ENCODE measurements at regions not wholly inside any gene's neighbourhood (a gene's known extent, or its start where the extent isn't known, plus 50 kb on each side); places are given as distances from the start of the nearest gene placed in this dataset.
"Not testable (repeated sequence)": the region's sequence is repeated elsewhere in the genome, so short reads cannot be mapped to it uniquely, and the experiment has no call there.

DNA sequence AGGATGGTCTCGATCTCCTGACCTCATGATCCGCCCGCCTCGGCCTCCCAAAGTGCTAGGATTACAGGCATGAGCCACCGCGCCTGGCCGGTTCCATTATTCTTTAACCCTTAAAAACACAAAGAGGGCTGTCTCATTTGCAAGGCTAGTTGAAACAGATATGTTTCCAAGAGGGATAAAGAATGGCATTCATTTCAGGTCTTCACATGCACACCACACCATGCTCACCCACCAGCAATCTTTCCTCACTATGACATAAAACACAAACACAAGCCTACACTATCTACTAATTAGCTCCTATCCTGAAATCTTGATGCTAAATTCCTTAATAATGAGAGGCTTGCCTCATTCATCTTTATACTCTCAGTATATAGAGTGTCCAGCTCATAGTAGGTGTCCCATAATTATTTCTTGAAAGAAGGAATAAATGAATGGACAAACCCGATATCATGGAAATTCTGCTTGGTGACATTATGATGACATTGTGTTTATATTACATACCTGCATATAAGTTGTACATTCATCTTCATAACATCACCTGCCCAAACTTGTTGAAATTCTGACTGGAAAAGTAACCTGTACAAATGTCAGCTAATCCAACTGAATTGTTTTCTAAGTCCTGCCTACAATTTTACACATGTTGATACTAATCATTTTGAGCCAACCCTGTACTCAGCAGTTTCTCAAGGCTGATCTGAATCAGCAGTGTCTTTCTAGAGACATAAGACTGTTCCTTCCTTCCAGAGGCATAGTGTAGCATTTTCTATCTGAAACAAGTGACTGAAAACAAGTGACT lies 408.5 kb downstream of the KLHL13 start:
- in situ Hi-C loops (cut with HindIII; ENCODE audit: low pct_ligation_motif_present, low pct_unique_long_range_greater_than_20kb, low sequenced_read_pairs) = no loop called here
- DNase-seq = no peak

DNA sequence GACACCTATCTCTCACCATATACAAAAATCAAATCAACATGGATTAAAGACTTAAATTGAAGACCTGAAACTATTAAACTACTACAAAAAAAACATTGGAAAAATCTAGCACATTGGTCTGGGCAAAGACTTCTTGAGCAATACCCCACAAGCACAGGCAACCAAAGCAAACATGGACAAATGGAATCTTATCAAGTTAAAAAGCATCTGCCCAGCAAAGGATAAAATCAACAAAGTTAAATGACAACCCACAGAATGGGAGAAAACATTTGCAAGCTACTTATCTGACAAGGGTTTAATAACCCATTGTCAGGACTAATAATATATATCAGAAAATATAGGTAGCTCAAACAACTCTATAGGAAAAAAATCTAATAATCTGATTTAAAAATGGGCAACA lies 415.6 kb downstream of the KLHL13 start:
- no peak for DNase-seq
- in situ Hi-C loops (cut with HindIII; ENCODE audit: low pct_ligation_motif_present, low pct_unique_long_range_greater_than_20kb, low sequenced_read_pairs) = no loop called here

DNA sequence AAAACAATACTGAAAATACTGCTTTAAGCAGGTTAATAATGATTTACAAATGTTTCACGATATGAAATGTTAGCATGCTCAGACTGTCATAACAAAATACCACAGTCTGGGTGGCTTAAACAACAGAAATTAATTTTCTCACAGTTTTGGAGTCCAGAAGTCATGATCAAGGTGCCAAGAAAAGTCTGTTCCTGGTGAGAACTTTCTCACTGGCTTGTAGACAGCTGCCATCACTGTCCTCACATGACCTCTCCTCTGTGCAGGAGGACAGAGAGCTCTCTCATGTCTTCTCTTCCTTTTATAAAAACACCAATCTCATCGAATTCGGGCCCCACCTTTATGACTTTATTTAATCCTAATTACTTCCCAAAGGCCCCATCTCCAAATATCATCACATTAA lies 426.7 kb downstream of the KLHL13 start:
- in situ Hi-C loops (cut with HindIII; ENCODE audit: low pct_ligation_motif_present, low pct_unique_long_range_greater_than_20kb, low sequenced_read_pairs) = no loop called here
- DNase-seq = no peak

DNA sequence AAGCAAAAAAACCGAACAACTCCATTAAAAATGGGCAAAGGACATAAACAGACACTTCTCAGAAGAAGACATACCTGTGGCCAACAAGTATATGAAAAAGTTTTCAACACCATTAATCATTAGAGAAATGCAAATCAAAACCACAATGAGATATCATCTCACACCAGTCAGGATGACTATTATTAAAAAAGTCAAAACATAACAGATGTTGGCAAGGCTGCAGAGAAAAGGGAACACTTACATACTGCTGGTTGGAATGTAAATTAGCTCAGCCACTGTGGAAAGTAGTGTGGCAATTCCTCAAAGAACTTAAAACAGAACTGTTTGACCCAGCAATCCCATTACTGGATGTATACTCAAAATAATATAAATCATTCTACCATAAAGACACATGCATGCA lies 436.3 kb downstream of the KLHL13 start:
- no peak for DNase-seq
- in situ Hi-C loops (cut with HindIII; ENCODE audit: low pct_ligation_motif_present, low pct_unique_long_range_greater_than_20kb, low sequenced_read_pairs) = no loop called here

DNA sequence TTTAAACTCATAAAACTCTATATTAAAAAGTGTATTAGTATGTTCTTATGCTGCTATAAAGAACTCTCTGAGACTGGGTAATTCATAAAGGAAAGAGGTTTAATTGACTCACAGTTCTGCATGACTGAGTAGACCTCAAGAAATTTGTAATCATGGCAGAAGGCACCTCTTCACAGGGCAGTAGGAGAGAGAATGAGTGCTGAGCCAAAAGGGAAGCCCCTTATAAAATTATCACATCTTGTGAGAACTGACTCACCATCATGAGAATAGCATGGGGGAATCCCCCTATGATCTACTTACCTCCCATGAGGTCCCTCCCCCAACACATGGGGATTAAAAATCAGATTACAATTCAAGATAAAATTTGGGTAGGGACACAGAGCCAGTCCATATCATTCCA lies 463.2 kb downstream of the KLHL13 start:
- in situ Hi-C loops (cut with HindIII; ENCODE audit: low pct_ligation_motif_present, low pct_unique_long_range_greater_than_20kb, low sequenced_read_pairs) = no loop called here
- DNase-seq = no peak

DNA sequence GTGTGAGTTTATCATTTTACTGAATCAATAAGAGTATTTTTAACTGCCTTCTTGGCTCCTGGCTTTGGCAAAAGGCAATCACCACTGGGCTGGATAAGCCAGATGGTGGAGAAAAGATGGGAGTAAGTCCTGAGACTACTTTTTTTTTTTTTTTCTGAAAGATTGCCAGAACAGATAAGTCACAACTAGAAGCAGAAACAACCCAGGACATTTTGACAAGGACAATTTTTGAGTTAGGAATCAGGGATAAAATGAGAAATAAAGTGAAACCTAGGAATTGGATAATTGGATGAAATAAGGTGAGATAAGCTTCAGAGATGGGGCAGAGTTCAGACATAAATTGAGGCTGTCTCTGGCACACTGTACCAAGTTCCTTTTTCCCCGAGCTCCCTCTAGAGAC lies 471.0 kb downstream of the KLHL13 start:
- DNase-seq = no peak
- in situ Hi-C loops (cut with HindIII; ENCODE audit: low pct_ligation_motif_present, low pct_unique_long_range_greater_than_20kb, low sequenced_read_pairs) = no loop called here

DNA sequence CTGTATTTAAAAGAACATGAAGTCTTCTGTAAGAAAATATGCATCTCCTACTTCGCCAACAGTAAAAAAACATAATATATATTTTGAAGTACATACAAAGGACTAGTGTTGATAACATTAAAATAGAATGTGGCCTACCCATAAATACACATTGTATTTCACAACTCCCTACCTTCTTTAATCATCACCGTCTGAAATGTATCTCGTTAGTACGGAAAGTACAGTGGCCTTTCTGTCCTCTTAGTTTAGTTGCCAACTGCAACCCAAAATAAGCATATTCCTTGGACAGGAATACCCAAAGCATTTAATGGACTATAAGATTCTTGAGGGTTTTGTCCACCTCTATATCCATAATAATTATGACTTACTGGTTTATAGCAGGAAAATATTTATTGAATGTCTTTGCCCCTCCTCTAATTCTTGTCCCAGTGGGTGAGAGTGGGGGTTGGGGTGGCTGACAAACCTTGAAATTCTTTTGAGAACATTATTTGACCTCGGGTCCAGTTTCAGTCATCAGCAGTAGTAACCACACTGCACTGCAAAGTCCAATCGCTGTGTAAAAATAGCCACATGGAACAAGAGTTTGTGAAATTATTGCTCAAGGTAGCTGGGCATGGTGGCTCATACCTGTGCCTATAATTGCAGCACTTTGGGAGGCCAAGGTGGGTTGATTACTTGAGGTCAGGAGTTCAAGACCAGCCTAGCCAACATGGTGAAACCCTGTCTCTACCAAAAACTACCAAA lies 474.5 kb downstream of the KLHL13 start:
- in situ Hi-C loops (cut with HindIII; ENCODE audit: low pct_ligation_motif_present, low pct_unique_long_range_greater_than_20kb, low sequenced_read_pairs) = no loop called here

DNA sequence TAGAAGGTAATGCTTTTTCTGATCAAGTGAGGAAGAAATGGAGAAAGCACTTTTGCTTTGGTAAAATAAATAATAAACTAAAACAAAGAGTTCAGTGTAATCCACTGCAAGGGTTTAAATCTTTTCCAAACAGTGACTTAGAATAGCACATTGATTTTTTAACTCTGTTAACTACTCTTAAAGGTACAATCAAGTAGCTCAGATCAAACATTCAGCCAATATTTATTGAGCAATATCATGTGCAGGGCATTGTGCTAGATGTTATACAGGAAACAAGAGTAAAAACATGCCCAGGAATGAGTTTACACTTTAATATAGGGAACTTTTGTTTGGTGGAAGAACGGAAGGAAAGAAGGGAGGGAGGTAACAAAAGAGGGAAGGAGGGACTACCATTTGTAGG lies 479.8 kb downstream of the KLHL13 start:
- in situ Hi-C loops (cut with HindIII; ENCODE audit: low pct_ligation_motif_present, low pct_unique_long_range_greater_than_20kb, low sequenced_read_pairs) = no loop called here
- no peak for DNase-seq

More for the DNA sequence above, 474.5 kb downstream of the KLHL13 start:
- no peak for DNase-seq

DNA sequence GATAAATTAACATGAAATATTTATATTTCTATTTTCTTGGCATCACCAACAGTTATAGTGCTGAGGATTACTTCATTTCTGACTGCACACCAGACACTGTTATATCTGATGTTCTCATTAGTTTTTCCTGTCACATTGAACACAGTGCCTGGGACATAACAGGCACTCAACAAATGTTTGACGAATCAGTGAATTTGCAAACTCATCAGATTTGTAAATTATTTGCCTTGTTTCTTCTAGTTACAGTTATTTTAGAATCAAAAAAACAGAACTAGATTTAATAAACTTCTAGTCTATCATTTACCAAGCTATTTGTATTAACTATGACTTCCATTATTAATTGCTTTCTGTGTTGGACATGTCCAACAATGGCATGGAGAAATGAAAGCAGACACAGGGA lies 483.3 kb downstream of the KLHL13 start:
- no peak for DNase-seq
- in situ Hi-C loops (cut with HindIII; ENCODE audit: low pct_ligation_motif_present, low pct_unique_long_range_greater_than_20kb, low sequenced_read_pairs) = no loop called here

DNA sequence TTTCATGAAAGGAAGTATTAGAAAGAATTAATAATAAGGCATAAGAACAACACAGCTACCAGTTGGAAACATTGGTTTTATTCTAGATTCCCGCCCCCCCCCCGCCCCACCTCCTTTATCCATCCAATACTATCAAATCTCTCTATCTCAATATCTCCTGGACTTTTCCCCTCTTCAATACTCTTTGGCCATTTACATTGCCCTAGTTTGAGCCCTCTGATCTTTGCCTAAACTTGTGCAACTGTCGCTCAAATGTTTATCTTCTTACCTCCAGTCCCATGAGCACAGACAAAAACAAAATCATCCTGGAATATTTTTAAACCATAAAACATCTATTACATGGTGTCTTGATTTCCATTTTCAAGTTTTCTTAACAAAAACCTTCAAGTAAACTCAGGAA lies 488.2 kb downstream of the KLHL13 start:
- in situ Hi-C loops (cut with HindIII; ENCODE audit: low pct_ligation_motif_present, low pct_unique_long_range_greater_than_20kb, low sequenced_read_pairs) = no loop called here
- DNase-seq = no peak

DNA sequence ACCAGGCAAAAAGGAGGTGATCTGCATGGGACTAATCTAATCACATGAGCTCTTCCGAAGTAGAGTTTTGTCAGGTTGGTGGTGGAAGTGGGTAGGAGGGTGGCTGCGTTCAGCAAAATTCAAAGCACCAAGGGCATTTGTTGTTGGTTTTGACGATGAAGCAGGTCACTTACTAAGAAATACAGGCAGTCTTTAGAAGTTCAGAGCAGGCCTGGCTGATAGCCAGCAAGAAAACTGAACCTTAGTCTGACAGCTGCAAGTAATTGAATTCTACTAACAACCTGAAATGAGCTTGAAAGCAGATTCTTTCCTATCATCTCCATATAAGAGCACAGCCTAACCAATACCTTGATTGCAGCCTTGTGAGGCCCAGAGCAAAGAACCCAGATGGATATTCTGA lies 505.8 kb downstream of the KLHL13 start:
- no peak for DNase-seq
- in situ Hi-C loops (cut with HindIII; ENCODE audit: low pct_ligation_motif_present, low pct_unique_long_range_greater_than_20kb, low sequenced_read_pairs) = no loop called here

DNA sequence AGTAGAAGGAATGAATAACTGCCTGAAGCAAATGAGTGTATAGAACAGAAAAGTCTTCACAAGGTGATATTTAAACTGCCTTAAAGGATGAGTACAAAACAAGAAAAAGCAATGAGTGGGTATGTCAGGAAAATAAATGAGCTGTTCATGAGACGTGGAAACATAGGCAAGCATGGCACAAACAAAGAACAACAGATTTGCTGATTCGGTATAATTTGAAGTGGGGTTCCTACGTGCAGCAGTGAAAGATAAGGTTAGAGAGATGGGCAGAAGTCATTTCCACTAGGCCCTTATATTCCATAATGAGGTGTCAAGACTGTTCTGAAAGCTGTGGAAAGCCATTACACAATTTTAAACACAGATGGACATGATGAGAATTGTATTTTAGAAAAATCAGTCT lies 506.6 kb downstream of the KLHL13 start:
- in situ Hi-C loops (cut with HindIII; ENCODE audit: low pct_ligation_motif_present, low pct_unique_long_range_greater_than_20kb, low sequenced_read_pairs) = no loop called here
- DNase-seq = no peak

DNA sequence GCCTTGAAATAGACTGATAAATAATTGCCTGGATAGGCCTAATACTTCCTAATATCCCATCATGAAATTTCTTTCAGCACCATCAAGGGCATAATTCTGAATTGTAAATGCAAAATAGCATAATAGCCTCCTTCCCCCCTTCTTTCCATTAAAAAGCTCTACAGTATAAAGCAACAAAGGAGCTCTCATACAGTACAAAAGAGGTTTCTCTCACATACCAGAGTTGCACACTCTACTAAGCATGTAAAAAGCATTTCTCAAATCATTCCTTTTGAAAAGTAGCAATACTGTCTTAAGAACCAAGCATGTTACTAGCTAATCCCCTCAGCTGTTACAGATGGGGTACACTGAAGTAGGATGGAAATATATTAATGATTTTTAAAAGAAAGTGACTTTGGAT lies 509.0 kb downstream of the KLHL13 start:
- in situ Hi-C loops (cut with HindIII; ENCODE audit: low pct_ligation_motif_present, low pct_unique_long_range_greater_than_20kb, low sequenced_read_pairs) = no loop called here
- DNase-seq = no peak

DNA sequence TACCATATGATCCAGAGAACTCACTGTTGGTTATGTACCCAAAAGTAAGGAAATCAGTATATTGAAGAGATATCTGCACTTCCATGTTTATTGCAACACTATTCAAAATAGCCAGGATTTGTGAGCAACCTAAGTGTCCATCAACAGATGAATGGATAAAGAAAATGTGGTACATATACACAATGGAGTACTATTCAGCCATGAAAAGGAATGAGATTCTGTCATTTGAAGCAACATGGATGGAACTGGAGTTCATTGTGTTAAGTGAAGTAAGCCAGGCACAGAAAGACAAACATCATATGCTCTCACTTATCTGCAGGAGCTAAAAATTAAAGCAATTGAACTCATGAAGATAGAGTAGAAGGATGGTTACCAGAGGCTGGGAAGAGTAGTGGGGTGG lies 510.5 kb downstream of the KLHL13 start:
- DNase-seq; in situ Hi-C loops (cut with HindIII; ENCODE audit: low pct_ligation_motif_present, low pct_unique_long_range_greater_than_20kb, low sequenced_read_pairs): not testable (repeated sequence)

DNA sequence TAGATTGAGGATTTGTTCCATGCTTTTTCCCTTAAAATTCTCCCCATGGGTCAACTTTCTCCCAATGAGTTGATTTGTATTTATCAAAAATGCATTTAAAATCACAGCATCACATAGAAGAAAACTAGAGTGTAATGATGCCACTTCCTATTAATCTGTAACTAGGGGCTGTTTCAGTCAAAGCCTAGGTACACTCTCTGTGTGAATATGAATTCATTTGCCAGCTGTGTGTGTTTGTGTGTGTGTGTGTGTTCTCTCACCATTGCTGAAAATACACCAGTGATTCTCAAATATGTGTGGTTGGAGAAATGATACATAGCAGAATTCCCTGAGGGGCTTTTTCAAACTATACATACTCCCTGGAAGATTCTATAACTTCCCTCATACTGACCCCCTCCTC lies 546.5 kb downstream of the KLHL13 start:
- DNase-seq = no peak
- in situ Hi-C loops (cut with HindIII; ENCODE audit: low pct_ligation_motif_present, low pct_unique_long_range_greater_than_20kb, low sequenced_read_pairs) = no loop called here

DNA sequence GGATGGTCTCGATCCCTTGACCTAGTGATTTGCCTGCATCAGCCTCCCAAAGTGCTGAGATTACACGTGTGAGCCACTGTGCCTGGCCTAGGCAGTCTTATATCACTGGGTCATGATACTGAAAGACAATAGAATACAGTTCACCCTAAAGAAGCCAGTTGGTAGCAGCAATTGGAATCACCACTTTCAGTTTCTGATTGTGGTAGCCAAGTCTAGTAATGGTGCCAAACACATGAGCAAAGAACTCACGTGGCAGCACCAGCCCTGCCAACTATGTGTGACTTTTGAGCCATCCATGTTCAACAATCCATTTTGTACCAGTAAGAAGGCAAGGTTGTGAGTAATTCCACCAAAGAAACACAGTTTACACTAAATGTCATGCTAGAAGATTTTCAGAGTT lies 548.4 kb downstream of the KLHL13 start:
- no peak for DNase-seq
- in situ Hi-C loops (cut with HindIII; ENCODE audit: low pct_ligation_motif_present, low pct_unique_long_range_greater_than_20kb, low sequenced_read_pairs) = no loop called here

DNA sequence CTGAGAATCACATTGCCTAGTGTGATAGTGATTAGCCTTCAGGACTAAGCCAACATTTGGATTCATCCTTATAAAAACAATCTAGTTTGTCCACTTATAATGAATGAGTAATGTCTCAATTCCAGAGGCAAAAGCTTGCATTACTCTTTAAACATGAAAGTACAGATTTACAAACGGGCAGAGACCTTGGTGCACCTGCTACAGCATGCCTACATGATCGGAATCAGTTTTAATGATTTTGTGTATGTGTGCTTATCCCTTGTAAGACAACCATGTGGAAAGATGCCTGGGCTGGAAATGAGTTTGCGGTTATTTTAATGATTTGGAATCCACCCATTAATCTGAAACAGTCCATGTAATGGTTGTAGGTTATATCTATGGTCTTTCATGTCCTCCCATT lies 572.7 kb downstream of the KLHL13 start:
- DNase-seq = no peak
- in situ Hi-C loops (cut with HindIII; ENCODE audit: low pct_ligation_motif_present, low pct_unique_long_range_greater_than_20kb, low sequenced_read_pairs) = no loop called here

DNA sequence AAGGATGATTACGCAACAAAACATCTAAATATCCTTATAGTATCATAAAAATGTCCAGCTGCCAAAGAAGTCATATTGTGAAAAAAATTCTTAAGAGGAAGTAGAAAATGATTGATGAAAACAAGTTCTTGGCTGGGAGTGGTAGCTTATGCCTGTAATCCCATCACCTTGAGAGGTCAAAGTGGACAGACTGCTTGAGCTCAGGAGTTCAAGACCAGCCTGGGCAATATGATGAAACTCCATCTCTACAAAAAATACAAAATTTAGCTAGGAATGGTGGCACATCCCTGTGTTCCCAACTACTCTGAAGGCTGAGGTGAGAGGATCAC lies 577.6 kb downstream of the KLHL13 start:
- DNase-seq = no peak
- in situ Hi-C loops (cut with HindIII; ENCODE audit: low pct_ligation_motif_present, low pct_unique_long_range_greater_than_20kb, low sequenced_read_pairs) = no loop called here

DNA sequence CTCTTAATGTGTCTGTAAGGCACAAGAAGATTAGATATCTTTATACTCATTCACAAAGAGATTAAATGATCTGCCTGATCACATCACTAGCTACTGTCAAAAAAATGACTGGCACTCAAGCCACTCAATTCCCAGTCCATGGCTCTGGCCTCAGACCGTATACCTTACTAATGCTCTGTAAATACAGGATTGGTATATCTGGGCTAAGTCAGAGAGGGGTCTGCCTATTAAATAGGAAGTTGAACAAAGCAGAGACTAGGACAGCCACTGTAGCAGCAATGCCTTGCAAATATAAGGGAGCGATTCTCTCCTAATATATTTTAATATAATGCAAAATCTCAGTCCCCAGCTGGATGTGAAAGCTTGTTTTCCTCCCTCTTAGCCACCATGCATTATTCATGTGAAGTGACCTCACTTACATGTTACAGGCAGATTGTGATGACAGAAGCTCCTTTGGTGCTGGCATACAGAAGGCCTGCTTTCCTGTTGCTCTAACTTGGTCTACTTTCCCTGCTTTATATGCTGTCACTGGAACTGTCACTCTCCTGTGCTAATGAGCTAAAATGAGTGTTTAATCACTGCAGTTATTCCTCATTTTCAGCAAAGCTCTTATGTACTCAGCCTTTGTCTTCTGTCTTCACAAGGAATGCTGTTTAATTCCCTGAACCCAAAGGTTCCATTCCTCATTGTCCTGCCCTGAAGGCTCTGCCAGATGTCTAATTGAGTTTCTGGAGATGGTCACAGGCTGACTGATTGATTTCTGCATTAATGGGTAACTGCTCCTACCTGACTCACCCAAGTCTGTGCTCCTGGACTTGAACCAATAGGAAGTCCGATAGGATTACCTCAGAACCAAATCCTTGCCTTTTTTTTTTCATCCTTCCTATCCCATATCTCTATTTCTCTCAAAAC lies 578.2 kb downstream of the KLHL13 start:
- no peak for DNase-seq
- in situ Hi-C loops (cut with HindIII; ENCODE audit: low pct_ligation_motif_present, low pct_unique_long_range_greater_than_20kb, low sequenced_read_pairs) = no loop called here
